ENCODE measurements at regions not wholly inside any gene's neighbourhood (a gene's known extent, or its start where the extent isn't known, plus 50 kb on each side); places are given as distances from the start of the nearest gene placed in this dataset.

DNA sequence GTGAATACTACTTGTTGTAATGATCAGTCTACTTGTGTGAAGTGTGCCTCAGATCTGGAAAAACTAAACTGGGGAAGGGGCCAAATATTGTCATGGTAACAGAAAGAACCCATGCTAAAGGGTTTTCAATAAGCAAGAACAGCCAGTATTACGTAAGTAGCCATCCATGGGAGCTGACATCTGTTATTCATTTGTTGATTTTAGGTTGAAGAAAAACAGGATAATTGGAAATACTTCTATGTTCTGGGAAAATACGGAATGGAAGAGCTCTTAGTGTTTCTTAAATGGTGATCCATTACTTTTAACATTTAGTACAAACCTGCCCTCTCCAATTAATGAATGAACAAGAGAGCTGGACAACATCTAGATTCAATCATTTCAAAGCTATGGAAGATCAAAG lies 485.8 kb downstream of the NTRK2 start:
- no peak for DNase-seq (ENCODE audit: low read depth in 2 of 2)
- TF ChIP-seq, protein P1, sequence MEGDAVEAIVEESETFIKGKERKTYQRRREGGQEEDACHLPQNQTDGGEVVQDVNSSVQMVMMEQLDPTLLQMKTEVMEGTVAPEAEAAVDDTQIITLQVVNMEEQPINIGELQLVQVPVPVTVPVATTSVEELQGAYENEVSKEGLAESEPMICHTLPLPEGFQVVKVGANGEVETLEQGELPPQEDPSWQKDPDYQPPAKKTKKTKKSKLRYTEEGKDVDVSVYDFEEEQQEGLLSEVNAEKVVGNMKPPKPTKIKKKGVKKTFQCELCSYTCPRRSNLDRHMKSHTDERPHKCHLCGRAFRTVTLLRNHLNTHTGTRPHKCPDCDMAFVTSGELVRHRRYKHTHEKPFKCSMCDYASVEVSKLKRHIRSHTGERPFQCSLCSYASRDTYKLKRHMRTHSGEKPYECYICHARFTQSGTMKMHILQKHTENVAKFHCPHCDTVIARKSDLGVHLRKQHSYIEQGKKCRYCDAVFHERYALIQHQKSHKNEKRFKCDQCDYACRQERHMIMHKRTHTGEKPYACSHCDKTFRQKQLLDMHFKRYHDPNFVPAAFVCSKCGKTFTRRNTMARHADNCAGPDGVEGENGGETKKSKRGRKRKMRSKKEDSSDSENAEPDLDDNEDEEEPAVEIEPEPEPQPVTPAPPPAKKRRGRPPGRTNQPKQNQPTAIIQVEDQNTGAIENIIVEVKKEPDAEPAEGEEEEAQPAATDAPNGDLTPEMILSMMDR (IDR thresholded peaks at IDR 0.05; ENCODE audit: low read depth, low read length), result no peak
- no peak overlapping the region for H3K4me3 ChIP-seq (replicated peaks in 1 of 2; ENCODE audit: low read depth in 2 of 2, low read length in 2 of 2)

DNA sequence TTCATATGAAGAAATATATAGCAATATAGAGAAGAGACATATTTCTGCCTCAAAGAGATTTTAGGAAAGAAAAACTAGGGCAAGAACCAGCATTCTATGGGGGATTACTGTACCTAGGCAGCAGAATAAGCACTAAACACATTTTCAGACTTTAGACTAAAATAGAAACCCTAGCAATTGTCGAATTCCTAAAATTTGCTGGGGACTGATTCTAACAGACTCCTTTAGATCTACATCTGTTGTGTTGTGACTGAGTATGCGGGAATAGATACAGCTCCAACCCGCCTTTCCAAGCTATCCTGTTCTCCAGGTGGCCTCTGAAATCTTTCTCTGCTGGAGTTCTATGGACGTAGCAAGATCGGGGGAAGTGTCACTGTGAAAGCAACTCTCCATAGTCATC lies 482.2 kb downstream of the NTRK2 start:
- TF ChIP-seq, protein P1 (IDR thresholded peaks at IDR 0.05; ENCODE audit: low read depth, low read length), result no peak
- no peak overlapping the region for H3K4me3 ChIP-seq (replicated peaks in 1 of 2; ENCODE audit: low read depth in 2 of 2, low read length in 2 of 2)
- DNase-seq (ENCODE audit: low read depth in 2 of 2), result no peak

DNA sequence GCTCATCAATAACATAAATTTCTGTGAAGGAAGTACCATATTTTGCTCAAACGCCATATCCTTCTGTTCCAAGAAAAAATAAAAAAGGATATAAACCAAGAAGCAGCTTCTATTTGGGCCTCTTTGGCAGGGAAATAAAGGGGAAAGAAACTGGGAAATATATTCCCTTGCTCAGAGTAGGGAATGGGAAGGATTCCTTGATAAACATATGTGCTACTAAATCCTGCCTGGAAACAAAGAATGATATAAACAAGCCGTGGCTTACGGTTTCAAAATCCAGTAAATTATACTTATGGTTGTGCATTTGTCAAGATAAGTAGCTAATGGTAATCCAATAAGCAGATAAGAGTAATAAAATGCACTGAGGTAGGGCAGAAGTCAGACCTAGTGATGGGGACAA lies 481.6 kb downstream of the NTRK2 start:
- H3K4me3 ChIP-seq (replicated peaks in 1 of 2; ENCODE audit: low read depth in 2 of 2, low read length in 2 of 2), result no peak overlapping the region
- TF ChIP-seq, protein P1 (IDR thresholded peaks at IDR 0.05; ENCODE audit: low read depth, low read length), result no peak
- no peak for DNase-seq (ENCODE audit: low read depth in 2 of 2)

DNA sequence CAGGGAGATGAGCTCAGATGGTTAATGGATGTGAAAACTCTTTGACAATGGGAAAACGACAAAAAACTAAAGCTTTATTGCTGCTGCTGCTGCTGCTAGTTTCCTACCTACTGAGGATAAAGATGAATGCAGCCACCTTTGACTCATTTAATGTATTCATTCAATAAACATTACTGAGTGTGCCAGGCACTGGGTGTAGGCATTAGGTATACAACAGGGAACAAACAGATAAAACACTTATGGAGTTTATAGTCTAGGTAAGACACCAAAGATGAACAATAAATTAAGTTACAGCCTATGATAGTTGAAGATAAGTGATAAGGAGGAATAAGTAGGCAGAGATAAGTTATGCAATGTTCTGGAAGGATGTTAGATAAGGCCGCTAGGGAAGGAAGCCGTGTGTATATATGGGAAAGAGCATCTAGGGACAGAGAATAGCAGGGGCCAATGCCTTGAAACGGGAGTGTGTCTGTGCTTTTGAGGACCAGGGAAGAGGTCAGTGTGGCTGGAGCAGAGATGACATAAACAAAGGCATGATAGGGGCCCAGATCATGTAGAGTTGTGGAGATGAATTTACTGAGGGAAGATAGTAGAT lies 477.6 kb downstream of the NTRK2 start:
- TF ChIP-seq, protein P1 (IDR thresholded peaks at IDR 0.05; ENCODE audit: low read depth, low read length), result no peak
- H3K4me3 ChIP-seq (replicated peaks in 1 of 2; ENCODE audit: low read depth in 2 of 2, low read length in 2 of 2), result no peak overlapping the region
- DNase-seq (ENCODE audit: low read depth in 2 of 2), result no peak

DNA sequence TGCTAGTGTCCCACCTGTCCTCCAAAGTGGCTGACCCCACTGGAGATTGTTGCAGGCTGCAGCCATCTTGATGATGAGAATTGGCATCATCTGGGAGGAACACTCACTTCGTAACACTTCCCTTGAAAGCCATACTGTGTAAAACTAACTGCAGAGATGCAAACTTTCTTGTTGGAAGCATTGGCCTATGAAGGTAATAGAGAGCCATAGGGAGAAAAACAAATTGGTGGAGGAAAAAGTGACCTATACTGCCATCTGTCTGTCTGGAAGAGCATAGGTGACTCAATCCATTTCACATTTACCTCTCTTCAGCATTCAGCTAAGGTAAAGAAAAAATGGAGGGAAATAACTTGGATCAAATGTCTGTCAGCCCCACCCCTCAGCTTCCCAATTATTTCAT lies 473.4 kb downstream of the NTRK2 start:
- peak in 1 of 2 donors; percentile 9 for DNase-seq (ENCODE audit: low read depth in 2 of 2)
- H3K4me3 ChIP-seq (replicated peaks in 1 of 2; ENCODE audit: low read depth in 2 of 2, low read length in 2 of 2), result no peak overlapping the region
- TF ChIP-seq, protein P1 (IDR thresholded peaks at IDR 0.05; ENCODE audit: low read depth, low read length), result peak; percentile 14

DNA sequence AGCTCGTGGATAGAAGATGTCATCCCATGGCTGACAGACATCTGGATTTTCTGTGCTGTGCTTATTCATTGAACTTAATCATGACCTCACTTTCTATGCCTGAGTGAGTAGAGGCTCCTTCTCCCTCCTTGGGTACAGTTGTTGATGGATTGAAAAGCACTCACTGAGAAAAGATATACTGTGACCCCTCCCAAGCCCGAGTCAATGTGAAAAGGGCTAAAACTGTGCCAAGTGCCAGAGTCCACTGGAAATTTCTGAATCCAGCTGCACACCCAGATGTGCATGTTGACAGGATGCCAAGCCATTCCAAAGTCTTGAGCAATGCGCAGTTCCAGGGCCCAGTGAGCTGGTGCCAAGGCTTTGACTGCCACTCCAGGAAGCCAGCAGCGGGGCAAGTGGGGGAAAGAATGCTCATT lies 473.0 kb downstream of the NTRK2 start:
- DNase-seq (ENCODE audit: low read depth in 2 of 2), result peak in 1 of 2 donors; percentile 40

More for the DNA sequence above, 473.0 kb downstream of the NTRK2 start:
- TF ChIP-seq, protein P1 (IDR thresholded peaks at IDR 0.05; ENCODE audit: low read depth, low read length), result no peak
- H3K4me3 ChIP-seq (replicated peaks in 1 of 2; ENCODE audit: low read depth in 2 of 2, low read length in 2 of 2), result no peak overlapping the region

Measured in cardiac fibroblast (primary cell).